HG03469 (cell line): ENCODE measurements at regions not wholly inside any gene's neighbourhood (a gene's known extent, or its start where the extent isn't known, plus 50 kb on each side); places are given as distances from the start of the nearest gene placed in this dataset.
A peak's percentile ranks its signal among the peaks of the same experiment; 100 is the strongest.

ENCODE experiments used
- ATAC-seq: cut with Tn5 transposase; IDR thresholded peaks from one replicate; pipeline ENCODE4 v1.9.1; 2021; ENCODE audit warnings: mild to moderate bottlenecking, moderate library complexity, moderate number of reproducible peaks; ENCODE audit not compliant: unreplicated experiment

DNA sequence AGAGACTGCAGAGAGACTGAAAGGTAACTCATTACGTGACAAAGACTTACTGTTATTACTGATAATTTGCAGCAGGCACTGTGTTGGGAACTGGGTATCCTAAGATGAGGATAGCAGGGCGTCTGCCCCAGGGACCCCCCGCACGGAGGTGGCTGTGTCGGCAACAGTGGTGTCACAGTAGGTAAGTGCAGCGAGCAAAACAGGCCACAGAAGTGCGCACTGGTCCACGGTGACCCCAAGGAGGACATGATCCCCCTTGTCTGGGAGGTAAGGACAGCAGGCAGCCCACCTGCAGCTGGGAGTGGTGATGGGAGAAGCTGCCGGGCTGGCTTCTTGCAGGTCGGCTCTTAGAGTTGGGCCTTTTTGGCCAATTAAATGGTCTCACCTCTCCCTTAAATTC, 82.9 kb downstream of the FAM43A start:
- no peak for ATAC-seq

- ATAC-seq = peak; percentile 91
Observed at GRCh38 chr3:194769020-194769643, 83.4 kb downstream of the FAM43A start.

GRCh38 chr3:194772241-194773000, 86.7 kb downstream of the FAM43A start:
- no peak for ATAC-seq

DNA sequence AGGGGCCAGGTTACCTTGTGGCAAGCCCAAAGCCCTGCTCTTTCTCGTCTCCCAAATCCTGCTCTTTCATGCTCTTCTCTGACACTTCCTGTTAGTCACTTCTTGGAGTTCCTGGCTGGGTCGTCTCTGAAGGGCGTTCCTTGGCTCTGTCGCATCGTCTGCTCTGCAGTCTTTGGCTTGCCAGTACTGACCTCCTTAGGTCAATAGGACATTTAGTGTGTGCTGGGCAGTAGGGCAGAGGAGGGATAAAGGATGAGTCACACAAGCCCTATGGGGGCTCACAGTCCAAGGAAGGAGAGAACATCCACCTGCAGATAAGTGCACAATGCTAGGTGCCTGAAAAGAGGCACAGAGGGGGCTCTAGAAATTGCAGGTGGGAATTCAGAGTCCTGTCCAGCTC, 87.5 kb downstream of the FAM43A start:
- ATAC-seq = no peak

- no peak for ATAC-seq
Observed at GRCh38 chr3:194773771-194774455, 88.2 kb downstream of the FAM43A start.

DNA sequence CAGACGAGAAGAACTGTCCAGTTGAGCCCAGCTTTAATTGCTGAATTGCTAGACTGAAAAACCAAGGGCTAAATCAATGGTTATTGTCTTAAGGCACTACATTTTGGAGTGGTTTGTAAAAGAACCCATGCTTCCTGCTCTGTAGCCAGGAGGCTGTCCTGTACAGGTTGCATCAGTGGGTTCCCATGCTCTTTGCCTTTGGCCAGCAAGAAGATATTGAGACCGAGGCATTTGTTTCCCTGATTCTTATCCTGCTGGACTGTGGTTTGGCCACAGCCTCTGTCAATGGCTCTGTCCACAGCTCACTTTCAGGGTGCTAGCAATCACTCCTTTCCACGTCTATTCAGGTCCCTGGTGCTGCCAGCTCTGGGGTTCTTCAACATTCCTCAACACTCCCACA, 89.6 kb downstream of the FAM43A start:
- ATAC-seq = no peak

- ATAC-seq = no peak
Observed at GRCh38 chr3:194775731-194776130, 90.0 kb downstream of the FAM43A start.

- ATAC-seq = no peak
Observed at GRCh38 chr3:194777729-194778128, 92.0 kb downstream of the FAM43A start.

GRCh38 chr3:194779729-194780224, 94.1 kb downstream of the FAM43A start:
- no peak for ATAC-seq

- ATAC-seq = no peak
Observed at GRCh38 chr3:194780706-194781105, 95.0 kb downstream of the FAM43A start.

DNA sequence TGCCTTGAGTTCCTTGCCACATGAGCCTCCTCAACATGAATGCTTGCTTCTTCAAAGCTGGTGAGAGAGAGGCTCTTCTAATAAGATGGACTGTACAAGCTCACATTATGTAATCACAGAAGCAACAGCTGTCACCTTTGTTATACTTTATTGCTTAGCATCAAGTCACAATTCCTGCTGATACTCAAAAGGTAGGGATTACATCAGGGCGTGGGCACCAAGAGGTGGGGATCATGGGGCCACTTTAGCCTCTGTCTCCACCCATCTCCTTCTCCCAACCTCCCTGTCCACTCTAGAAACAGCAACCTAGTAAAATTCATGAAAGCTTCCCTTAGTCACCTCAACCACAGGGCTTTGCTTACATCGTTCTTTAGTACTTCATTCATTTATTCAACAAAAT, 95.9 kb downstream of the FAM43A start:
- no peak for ATAC-seq

DNA sequence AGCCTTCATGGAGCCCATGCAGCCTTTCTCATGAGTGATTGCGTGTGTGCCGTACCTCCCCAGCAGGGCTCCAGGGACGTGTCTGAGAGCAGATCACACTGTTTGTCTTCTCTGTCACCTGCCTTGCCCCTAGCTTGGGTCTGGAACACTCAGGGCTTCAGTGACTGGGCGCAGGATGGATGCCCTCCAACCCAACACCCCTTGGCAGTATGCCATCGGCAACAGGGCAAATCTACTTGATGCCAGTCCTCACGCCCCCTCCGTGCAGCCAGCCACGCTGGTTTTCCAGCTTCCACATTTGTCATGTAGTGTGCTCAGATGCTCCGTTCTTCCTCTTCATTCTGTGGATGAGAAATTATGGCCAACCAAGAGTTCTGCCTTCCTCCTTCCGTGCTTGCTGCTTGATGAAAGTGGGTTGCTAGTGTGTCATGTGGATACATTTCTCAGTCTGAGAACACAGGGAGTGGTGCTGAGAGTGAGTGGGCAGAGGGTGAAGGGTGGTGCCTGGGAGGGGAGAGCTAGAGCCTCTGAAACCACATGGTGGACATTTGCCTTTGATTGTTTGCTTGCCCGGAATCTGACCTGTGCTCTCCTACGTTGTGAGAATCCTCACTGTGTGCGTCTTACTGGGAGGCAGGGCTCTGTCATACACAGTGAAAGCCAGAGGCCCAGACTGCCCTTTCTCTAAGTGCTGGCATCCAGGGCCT, 97.2 kb downstream of the FAM43A start:
- ATAC-seq = no peak

- no peak for ATAC-seq
Observed at GRCh38 chr3:194784361-194784760, 98.7 kb downstream of the FAM43A start.

DNA sequence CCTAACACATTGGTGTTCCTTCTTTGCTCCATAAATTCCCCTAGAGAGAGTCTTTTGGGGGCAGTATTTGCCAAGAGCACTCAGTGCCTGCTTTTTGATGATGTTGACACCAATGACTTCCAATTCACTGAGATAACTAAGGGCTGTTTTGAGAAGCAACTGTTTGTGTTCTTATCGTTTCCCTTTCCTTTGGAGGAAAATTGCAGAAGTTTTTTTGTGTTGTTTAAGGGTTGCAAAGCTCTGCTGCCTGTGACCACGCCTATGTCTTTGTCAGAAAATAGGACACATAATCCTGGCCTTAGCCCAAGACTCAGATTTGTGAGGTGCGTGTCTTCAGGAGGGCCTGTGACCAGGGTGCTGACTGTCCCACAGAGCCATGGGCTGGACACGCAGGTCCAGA, 99.6 kb downstream of the FAM43A start:
- no peak for ATAC-seq

DNA sequence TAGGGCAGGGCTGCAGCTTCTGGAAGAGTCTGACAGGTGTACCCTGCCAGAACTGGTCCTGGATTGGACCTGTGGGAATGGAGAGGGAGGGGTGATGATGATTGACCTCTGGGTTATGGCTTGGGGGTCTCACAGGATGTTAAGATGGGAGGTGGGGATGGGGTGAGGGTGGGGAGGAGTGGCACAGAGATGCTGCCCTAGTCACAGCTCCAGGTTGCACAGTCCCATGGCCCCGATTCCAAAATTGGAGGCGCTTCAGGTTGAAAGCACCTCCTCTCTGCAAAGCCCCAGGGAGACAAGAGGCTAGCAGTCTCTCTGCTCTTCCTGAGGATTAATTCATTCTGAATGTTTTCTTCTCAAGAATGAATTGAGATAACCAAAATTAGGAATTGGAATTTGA, 101.4 kb downstream of the FAM43A start:
- ATAC-seq = no peak

DNA sequence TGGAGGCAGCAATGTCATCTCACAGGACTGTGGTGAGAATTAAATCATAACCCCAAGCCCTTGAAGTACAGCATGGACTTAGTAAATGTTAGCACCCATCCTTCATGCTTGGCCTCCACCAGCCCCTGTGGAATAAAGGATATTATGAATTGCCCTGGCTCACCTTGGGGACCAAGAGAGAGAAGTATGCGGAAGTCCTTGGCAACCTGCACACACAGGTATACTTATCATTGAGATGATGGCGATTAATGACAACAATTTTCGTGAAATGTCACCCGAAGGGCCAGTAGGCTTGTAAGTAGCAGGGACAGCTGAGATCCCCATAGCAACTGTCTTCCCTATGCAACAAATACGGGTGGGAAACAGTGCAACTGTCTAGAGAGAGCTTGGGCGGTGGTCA, 102.0 kb downstream of the FAM43A start:
- no peak for ATAC-seq

GRCh38 chr3:194792368-194792767, 106.7 kb downstream of the FAM43A start:
- ATAC-seq = no peak

DNA sequence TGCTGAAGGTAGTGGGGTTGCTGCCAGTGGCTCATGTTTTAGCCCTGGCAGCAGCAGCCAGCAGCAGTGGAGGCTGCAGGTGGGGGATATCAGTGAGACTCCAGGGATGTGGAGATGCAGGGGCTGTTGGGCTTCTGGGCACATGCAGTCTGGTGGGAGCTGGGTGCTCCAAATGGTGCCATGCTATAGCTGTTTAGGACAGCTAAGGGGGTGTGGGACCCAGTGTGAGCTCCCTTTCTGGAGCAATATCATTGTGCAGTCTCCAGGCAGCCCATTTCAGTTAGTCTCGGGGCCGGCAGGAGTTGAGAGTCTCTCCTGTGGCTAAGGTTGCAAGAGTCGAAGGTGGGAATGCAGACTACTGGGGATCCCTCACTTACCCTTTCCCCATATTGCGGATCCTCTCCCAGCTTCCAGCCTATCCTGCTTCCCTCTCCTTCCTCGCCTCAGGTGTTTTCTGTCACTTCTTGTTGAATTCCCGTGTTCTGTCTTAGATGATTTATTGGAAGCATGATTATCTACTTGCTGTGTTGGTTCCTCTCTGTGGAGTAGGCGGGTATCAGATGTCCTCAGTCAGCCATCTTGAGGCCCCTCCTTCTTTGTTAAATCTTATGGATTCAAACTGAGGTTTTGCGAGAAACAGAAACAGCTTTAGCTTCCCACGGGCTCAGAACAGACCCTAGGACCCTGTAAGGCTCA, 112.0 kb downstream of the FAM43A start:
- no peak for ATAC-seq

DNA sequence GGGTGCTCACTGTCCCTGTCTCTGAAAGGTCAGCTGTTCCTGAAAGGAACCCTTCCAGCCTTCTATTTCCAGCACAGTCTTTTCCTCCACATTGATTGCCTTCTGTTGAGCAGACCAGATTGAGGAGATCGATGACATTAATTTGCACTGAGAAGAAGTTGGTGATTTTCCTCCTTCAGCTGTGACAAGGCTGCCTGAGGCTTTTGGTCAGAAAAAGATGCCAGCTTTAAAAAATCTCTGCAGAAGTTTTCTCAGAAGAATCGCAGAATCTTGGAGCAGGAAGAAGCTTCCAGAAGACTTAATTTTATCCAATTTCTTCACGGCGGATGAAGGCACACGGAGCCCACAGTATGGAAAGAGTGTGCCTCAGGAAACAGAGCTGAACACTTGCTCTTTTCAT, 112.8 kb downstream of the FAM43A start:
- ATAC-seq = no peak

DNA sequence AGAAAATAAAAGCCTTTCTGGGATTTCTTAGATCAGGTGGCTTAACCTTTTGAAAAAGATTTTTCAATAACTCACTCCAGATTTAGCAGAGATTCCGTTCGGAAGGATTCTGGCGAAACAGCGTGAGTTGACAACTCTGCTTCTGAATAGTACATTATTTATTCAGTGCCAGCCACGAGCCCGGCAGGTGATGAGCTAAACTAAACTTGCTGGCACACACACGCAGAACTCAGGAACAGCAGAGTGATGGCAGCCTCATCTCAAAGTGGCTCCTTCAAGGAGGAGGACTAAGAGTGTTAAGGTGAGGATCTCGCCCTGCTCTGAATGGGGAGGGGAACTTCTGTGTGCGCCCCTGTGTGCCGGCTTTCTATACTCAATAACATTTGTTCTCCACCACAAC, 114.3 kb downstream of the FAM43A start:
- ATAC-seq = no peak
